ENCODE measurements at regions not wholly inside any gene's neighbourhood (a gene's known extent, or its start where the extent isn't known, plus 50 kb on each side); places are given as distances from the start of the nearest gene placed in this dataset.

GRCh38 chr21:14762327-14762726 is 216.2 kb upstream of the SAMSN1 start:
- H2AFZ ChIP-seq (ENCODE audit: low read length), result no peak overlapping the region
- H3K4me3 ChIP-seq (replicated peaks in 1 of 4; ENCODE audit: control extremely low read depth in 1 of 4, insufficient read depth in 1 of 4, low read depth in 3 of 4, low read length in 4 of 4), result no peak overlapping the region
- H3K79me2 ChIP-seq (ENCODE audit: control insufficient read depth, insufficient read depth, low read length), result no peaks in the 10 kb centered on the region
- no peaks in the 10 kb centered on the region for H3K36me3 ChIP-seq (ENCODE audit: control insufficient read depth, insufficient read depth, low read length)
- H4K20me1 ChIP-seq (ENCODE audit: control insufficient read depth, extremely low read depth, insufficient read depth, low read length), result no peaks in the 10 kb centered on the region
- no peaks in the 10 kb centered on the region for H3K4me1 ChIP-seq (ENCODE audit: control insufficient read depth, extremely low read depth, insufficient read depth, low read length)
- H3K27ac ChIP-seq (ENCODE audit: insufficient read depth, low read length), result no peak overlapping the region
- H3K9me3 ChIP-seq (ENCODE audit: control insufficient read depth, insufficient read depth, low read depth, low read length), result no peaks in the 10 kb centered on the region
- H3K9ac ChIP-seq (ENCODE audit: insufficient read depth, low read length), result no peak overlapping the region
- TF ChIP-seq EZH2 (IDR thresholded peaks at IDR 0.05; ENCODE audit: low read length, missing control alignments) (no peak), CTCF (conservative IDR thresholded peaks at IDR 0.05 in 1 of 2, IDR thresholded peaks at IDR 0.05 in 1 of 2; ENCODE audit: low read depth in 1 of 2, low read length in 2 of 2) (no peak)
- DNase-seq (ENCODE audit: low read depth in 2 of 2), result no peak
- no peak overlapping the region for H3K4me2 ChIP-seq (ENCODE audit: extremely low read depth, insufficient read depth, low read length)
- H3K27me3 ChIP-seq (ENCODE audit: control insufficient read depth, insufficient read depth, low read length), result no peaks in the 10 kb centered on the region

DNA sequence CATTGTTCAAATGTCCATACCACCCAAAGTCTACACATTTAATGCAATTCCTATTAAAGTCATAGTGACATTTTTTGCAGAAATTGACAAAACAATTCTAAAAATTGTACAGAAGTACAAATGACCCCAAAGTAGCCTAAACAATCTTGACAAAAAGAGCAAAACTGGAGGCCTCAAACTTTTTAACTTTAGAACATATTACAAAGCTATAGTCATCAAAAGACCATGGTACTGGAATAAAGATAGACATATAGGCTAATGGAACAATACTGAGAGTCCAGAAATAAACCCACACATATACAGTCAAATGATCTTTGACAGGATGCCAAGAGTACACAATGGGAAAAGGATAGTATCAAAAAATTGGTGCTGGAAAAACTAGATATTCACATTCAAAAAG is 213.2 kb upstream of the SAMSN1 start:
- Histone ChIP-seq H3K9ac (ENCODE audit: insufficient read depth, low read length) (no peak overlapping the region), H3K4me3 (replicated peaks in 1 of 4; ENCODE audit: control extremely low read depth in 1 of 4, insufficient read depth in 1 of 4, low read depth in 3 of 4, low read length in 4 of 4) (no peak overlapping the region), H3K4me2 (ENCODE audit: extremely low read depth, insufficient read depth, low read length) (no peak overlapping the region), H3K79me2 (ENCODE audit: control insufficient read depth, insufficient read depth, low read length) (no peaks in the 10 kb centered on the region), H3K9me3 (ENCODE audit: control insufficient read depth, insufficient read depth, low read depth, low read length) (no peaks in the 10 kb centered on the region), H2AFZ (ENCODE audit: low read length) (no peak overlapping the region), H3K4me1 (ENCODE audit: control insufficient read depth, extremely low read depth, insufficient read depth, low read length) (no peaks in the 10 kb centered on the region), H3K27me3 (ENCODE audit: control insufficient read depth, insufficient read depth, low read length) (no peaks in the 10 kb centered on the region), H3K36me3 (ENCODE audit: control insufficient read depth, insufficient read depth, low read length) (no peaks in the 10 kb centered on the region), H4K20me1 (ENCODE audit: control insufficient read depth, extremely low read depth, insufficient read depth, low read length) (no peaks in the 10 kb centered on the region), H3K27ac (ENCODE audit: insufficient read depth, low read length) (no peak overlapping the region)
- TF ChIP-seq EZH2 (IDR thresholded peaks at IDR 0.05; ENCODE audit: low read length, missing control alignments) (no peak), CTCF (conservative IDR thresholded peaks at IDR 0.05 in 1 of 2, IDR thresholded peaks at IDR 0.05 in 1 of 2; ENCODE audit: low read depth in 1 of 2, low read length in 2 of 2) (no peak)
- DNase-seq (ENCODE audit: low read depth in 2 of 2), result no peak

- no peaks in the 10 kb centered on the region for H3K27me3 ChIP-seq (ENCODE audit: control insufficient read depth, insufficient read depth, low read length)
- TF ChIP-seq CTCF (conservative IDR thresholded peaks at IDR 0.05 in 1 of 2, IDR thresholded peaks at IDR 0.05 in 1 of 2; ENCODE audit: low read depth in 1 of 2, low read length in 2 of 2), result no peak
- TF ChIP-seq EZH2 (IDR thresholded peaks at IDR 0.05; ENCODE audit: low read length, missing control alignments), result no peak
- no peaks in the 10 kb centered on the region for H3K79me2 ChIP-seq (ENCODE audit: control insufficient read depth, insufficient read depth, low read length)
These were observed 212.7 kb upstream of the SAMSN1 start for GRCh38 chr21:14758849-14759248.

More at GRCh38 chr21:14758849-14759248, 212.7 kb upstream of the SAMSN1 start:
- Histone ChIP-seq H3K4me2 (ENCODE audit: extremely low read depth, insufficient read depth, low read length) (no peak overlapping the region), H3K9ac (ENCODE audit: insufficient read depth, low read length) (no peak overlapping the region), H3K36me3 (ENCODE audit: control insufficient read depth, insufficient read depth, low read length) (no peaks in the 10 kb centered on the region), H4K20me1 (ENCODE audit: control insufficient read depth, extremely low read depth, insufficient read depth, low read length) (no peaks in the 10 kb centered on the region), H3K27ac (ENCODE audit: insufficient read depth, low read length) (no peak overlapping the region), H2AFZ (ENCODE audit: low read length) (no peak overlapping the region), H3K4me1 (ENCODE audit: control insufficient read depth, extremely low read depth, insufficient read depth, low read length) (no peaks in the 10 kb centered on the region), H3K4me3 (replicated peaks in 1 of 4; ENCODE audit: control extremely low read depth in 1 of 4, insufficient read depth in 1 of 4, low read depth in 3 of 4, low read length in 4 of 4) (no peak overlapping the region), H3K9me3 (ENCODE audit: control insufficient read depth, insufficient read depth, low read depth, low read length) (no peaks in the 10 kb centered on the region)
- DNase-seq (ENCODE audit: low read depth in 2 of 2), result no peak

Measured in fibroblast of lung (primary cell).